ENCODE measurements at regions not wholly inside any gene's neighbourhood (a gene's known extent, or its start where the extent isn't known, plus 50 kb on each side); places are given as distances from the start of the nearest gene placed in this dataset.
A peak's percentile ranks its signal among the peaks of the same experiment; 100 is the strongest.

- H3K4me3 ChIP-seq (ENCODE audit: low read depth, low read length): no peak overlapping the region
- no peak for TF ChIP-seq CTCF (IDR thresholded peaks at IDR 0.05; ENCODE audit: insufficient read depth, low read length)
- peak; percentile 50 for DNase-seq (ENCODE audit: low read depth)
These were observed 279.5 kb downstream of the DUSP10 start for GRCh38 chr1:221462345-221462744.

- DNase-seq (ENCODE audit: low read depth): no peak
- H3K4me3 ChIP-seq (ENCODE audit: low read depth, low read length): no peak overlapping the region
- no peak for TF ChIP-seq CTCF (IDR thresholded peaks at IDR 0.05; ENCODE audit: insufficient read depth, low read length)
These were observed 273.3 kb downstream of the DUSP10 start for GRCh38 chr1:221468546-221468945.

- TF ChIP-seq CTCF (IDR thresholded peaks at IDR 0.05; ENCODE audit: insufficient read depth, low read length): no peak
- no peak overlapping the region for H3K4me3 ChIP-seq (ENCODE audit: low read depth, low read length)
- no peak for DNase-seq (ENCODE audit: low read depth)
These were observed 272.4 kb downstream of the DUSP10 start for GRCh38 chr1:221469476-221469875.

GRCh38 chr1:221470000-221470698 is 271.7 kb downstream of the DUSP10 start:
- TF ChIP-seq CTCF (IDR thresholded peaks at IDR 0.05; ENCODE audit: insufficient read depth, low read length): no peak
- no peak overlapping the region for H3K4me3 ChIP-seq (ENCODE audit: low read depth, low read length)
- no peak for DNase-seq (ENCODE audit: low read depth)

GRCh38 chr1:221473411-221473810 is 268.5 kb downstream of the DUSP10 start:
- no peak overlapping the region for H3K4me3 ChIP-seq (ENCODE audit: low read depth, low read length)
- no peak for TF ChIP-seq CTCF (IDR thresholded peaks at IDR 0.05; ENCODE audit: insufficient read depth, low read length)
- DNase-seq (ENCODE audit: low read depth): no peak

- H3K4me3 ChIP-seq (ENCODE audit: low read depth, low read length): no peak overlapping the region
- DNase-seq (ENCODE audit: low read depth): no peak
- TF ChIP-seq CTCF (IDR thresholded peaks at IDR 0.05; ENCODE audit: insufficient read depth, low read length): no peak
These were observed 264.6 kb downstream of the DUSP10 start for GRCh38 chr1:221477252-221477651.

Measured in fibroblast of the aortic adventitia (primary cell).